ENCODE measurements at regions not wholly inside any gene's neighbourhood (a gene's known extent, or its start where the extent isn't known, plus 50 kb on each side); places are given as distances from the start of the nearest gene placed in this dataset.

DNA sequence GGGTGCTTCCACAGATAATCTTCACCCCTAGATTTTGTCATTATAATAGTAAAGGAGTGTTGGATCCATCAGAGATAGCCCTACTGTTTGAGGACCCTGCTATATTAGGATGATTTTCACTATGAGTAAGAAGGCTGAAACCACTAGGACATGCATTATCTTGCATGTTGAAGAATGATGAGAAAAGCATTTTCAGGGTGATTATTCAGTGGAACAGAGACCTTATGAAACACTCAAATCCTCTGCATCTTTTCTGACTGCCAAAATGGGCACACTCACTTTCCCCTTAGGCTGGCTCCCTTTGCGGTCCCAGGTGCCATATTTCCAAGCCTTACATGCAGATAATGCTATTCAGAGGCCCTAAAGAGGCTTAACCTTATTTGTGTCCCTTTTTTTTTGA, 296.9 kb downstream of the RND3 start:
- TF ChIP-seq EP300 (IDR thresholded peaks at IDR 0.05; ENCODE audit: low read depth) (no peak), POLR2A (IDR thresholded peaks at IDR 0.05) (no peak)
- TF ChIP-seq, protein P1, sequence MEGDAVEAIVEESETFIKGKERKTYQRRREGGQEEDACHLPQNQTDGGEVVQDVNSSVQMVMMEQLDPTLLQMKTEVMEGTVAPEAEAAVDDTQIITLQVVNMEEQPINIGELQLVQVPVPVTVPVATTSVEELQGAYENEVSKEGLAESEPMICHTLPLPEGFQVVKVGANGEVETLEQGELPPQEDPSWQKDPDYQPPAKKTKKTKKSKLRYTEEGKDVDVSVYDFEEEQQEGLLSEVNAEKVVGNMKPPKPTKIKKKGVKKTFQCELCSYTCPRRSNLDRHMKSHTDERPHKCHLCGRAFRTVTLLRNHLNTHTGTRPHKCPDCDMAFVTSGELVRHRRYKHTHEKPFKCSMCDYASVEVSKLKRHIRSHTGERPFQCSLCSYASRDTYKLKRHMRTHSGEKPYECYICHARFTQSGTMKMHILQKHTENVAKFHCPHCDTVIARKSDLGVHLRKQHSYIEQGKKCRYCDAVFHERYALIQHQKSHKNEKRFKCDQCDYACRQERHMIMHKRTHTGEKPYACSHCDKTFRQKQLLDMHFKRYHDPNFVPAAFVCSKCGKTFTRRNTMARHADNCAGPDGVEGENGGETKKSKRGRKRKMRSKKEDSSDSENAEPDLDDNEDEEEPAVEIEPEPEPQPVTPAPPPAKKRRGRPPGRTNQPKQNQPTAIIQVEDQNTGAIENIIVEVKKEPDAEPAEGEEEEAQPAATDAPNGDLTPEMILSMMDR (IDR thresholded peaks at IDR 0.05): no peak
